ENCODE measurements at regions not wholly inside any gene's neighbourhood (a gene's known extent, or its start where the extent isn't known, plus 50 kb on each side); places are given as distances from the start of the nearest gene placed in this dataset.

DNA sequence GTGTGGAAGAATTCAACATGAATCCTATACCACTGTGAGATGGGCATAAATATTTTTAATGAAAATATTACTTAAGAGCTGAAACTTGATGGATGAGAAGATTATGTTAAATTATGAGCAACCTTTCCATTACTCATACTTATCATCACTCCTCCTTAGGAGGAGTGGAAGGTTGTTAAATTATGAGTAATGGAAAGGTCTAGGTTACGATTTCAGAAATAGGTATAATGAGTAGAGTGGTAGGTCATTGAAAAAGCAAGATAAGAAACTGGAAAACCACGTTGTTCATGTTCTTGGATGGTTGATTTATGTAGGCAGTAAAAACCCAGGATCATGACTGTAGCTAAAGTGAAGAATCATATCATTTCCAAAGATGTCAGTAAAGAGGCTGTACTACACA lies 973.2 kb upstream of the RAG2 start:
- TF ChIP-seq, protein P1, sequence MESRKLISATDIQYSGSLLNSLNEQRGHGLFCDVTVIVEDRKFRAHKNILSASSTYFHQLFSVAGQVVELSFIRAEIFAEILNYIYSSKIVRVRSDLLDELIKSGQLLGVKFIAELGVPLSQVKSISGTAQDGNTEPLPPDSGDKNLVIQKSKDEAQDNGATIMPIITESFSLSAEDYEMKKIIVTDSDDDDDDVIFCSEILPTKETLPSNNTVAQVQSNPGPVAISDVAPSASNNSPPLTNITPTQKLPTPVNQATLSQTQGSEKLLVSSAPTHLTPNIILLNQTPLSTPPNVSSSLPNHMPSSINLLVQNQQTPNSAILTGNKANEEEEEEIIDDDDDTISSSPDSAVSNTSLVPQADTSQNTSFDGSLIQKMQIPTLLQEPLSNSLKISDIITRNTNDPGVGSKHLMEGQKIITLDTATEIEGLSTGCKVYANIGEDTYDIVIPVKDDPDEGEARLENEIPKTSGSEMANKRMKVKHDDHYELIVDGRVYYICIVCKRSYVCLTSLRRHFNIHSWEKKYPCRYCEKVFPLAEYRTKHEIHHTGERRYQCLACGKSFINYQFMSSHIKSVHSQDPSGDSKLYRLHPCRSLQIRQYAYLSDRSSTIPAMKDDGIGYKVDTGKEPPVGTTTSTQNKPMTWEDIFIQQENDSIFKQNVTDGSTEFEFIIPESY (IDR thresholded peaks at IDR 0.05; ENCODE audit: extremely low read depth, insufficient replicate concordance, low read length), result no peak
- TF ChIP-seq POLR2A (IDR thresholded peaks at IDR 0.05; ENCODE audit: borderline replicate concordance, extremely low read depth, insufficient read depth, insufficient read length) (no peak), ELF1 (IDR thresholded peaks at IDR 0.05; ENCODE audit: borderline replicate concordance, low read depth) (no peak), EZH2 (IDR thresholded peaks at IDR 0.05) (no peak), RAD21 (IDR thresholded peaks at IDR 0.05; ENCODE audit: low read depth) (no peak)
- TF ChIP-seq, protein P2, sequence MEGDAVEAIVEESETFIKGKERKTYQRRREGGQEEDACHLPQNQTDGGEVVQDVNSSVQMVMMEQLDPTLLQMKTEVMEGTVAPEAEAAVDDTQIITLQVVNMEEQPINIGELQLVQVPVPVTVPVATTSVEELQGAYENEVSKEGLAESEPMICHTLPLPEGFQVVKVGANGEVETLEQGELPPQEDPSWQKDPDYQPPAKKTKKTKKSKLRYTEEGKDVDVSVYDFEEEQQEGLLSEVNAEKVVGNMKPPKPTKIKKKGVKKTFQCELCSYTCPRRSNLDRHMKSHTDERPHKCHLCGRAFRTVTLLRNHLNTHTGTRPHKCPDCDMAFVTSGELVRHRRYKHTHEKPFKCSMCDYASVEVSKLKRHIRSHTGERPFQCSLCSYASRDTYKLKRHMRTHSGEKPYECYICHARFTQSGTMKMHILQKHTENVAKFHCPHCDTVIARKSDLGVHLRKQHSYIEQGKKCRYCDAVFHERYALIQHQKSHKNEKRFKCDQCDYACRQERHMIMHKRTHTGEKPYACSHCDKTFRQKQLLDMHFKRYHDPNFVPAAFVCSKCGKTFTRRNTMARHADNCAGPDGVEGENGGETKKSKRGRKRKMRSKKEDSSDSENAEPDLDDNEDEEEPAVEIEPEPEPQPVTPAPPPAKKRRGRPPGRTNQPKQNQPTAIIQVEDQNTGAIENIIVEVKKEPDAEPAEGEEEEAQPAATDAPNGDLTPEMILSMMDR (IDR thresholded peaks at IDR 0.05 in 2 of 3, conservative IDR thresholded peaks at IDR 0.05 in 1 of 3; ENCODE audit: borderline replicate concordance in 1 of 3, insufficient read depth in 1 of 3, low read depth in 2 of 3, low read length in 2 of 3), result no peak
